Chondrocyte (in vitro differentiated cells): ENCODE measurements at regions not wholly inside any gene's neighbourhood (a gene's known extent, or its start where the extent isn't known, plus 50 kb on each side); places are given as distances from the start of the nearest gene placed in this dataset.

ENCODE experiments used
- DNase-seq: peaks from one replicate; pipeline ENCODE4 v3.0.0; 2021; ENCODE audit warnings: mixed read lengths, low spot score
- H3K27ac Mint-ChIP-seq: one replicate; pipeline ENCODE4 v1.8.0; 2021; ENCODE audit warnings: mild to moderate bottlenecking, moderate library complexity, mixed read lengths; ENCODE audit not compliant: unreplicated experiment
- H3K27me3 Mint-ChIP-seq: 2 replicates; pipeline ENCODE4 v1.8.0; 2021; ENCODE audit warnings: low read depth, mixed read lengths
- H3K36me3 Mint-ChIP-seq: 2 replicates; pipeline ENCODE4 v1.8.0; 2021; ENCODE audit warnings: low read depth, mixed read lengths
- H3K4me1 Mint-ChIP-seq: 2 replicates; pipeline ENCODE4 v1.8.0; 2021; ENCODE audit warnings: low read depth, mild to moderate bottlenecking, mixed read lengths
- H3K4me3 Mint-ChIP-seq: one replicate; pipeline ENCODE4 v1.8.0; 2021; ENCODE audit warnings: mild to moderate bottlenecking, moderate library complexity, mixed read lengths; ENCODE audit not compliant: unreplicated experiment
- H3K9me3 Mint-ChIP-seq: 2 replicates; pipeline ENCODE4 v1.8.0; 2021; ENCODE audit warnings: low read depth, mixed read lengths
- TF ChIP-seq, protein P1 (sequence below): fragments of 200-600 bp; sonication (generic); IDR thresholded peaks from 2 replicates; pipeline ENCODE4 v1.5.0; 2021; ENCODE audit warnings: antibody characterized with exemption, mild to moderate bottlenecking, moderate library complexity

DNA sequence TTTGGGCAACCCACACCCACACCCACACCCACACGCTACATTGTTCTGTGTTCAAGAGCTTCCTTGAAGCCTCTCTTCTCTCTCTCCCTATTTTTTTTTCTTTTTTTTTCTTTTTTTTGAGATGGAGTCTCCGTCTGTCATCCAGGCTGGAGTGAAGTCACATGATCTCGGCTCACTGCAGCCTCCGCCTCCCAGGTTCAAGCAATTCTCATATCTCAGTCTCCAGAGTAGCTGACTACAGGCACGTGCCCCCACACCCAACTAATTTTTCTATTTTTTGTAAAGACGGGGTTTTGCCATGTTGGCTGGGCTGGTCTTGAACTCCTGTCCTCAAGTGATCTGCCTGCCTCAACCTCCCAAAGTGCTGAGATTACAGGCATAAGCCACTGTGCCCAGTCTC is 271.1 kb downstream of the SHQ1 start:
- H3K4me3 Mint-ChIP-seq: no peak overlapping the region
- no peaks in the 10 kb centered on the region for H3K27me3 Mint-ChIP-seq
- H3K36me3 Mint-ChIP-seq: no peaks in the 10 kb centered on the region

DNA sequence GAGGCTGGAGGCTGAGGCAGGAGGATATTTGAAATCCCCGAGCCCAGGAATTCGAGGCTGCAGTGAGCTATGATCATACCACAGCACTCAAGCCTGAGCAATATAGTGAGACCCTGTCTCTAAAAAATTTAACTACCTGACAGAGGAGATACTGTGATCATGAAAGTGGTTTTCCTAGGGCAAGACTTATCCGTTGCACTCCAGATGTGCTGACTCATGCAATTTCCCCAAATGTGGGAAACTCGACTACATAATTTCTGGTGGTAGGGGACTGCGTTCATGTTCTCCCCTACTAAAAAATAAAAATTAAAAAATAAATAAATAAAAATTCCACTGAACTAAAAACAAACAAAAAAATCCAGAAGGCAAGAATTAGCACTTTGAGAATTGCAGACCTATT is 271.7 kb downstream of the SHQ1 start:
- Mint-ChIP-seq H3K27me3 (no peaks in the 10 kb centered on the region), H3K36me3 (no peaks in the 10 kb centered on the region), H3K4me1 (peaks cover 10% of the 10 kb centered on the region), H3K27ac (no peak overlapping the region), H3K4me3 (no peak overlapping the region), H3K9me3 (no peaks in the 10 kb centered on the region)
- DNase-seq: no peak
- TF ChIP-seq, protein P1, sequence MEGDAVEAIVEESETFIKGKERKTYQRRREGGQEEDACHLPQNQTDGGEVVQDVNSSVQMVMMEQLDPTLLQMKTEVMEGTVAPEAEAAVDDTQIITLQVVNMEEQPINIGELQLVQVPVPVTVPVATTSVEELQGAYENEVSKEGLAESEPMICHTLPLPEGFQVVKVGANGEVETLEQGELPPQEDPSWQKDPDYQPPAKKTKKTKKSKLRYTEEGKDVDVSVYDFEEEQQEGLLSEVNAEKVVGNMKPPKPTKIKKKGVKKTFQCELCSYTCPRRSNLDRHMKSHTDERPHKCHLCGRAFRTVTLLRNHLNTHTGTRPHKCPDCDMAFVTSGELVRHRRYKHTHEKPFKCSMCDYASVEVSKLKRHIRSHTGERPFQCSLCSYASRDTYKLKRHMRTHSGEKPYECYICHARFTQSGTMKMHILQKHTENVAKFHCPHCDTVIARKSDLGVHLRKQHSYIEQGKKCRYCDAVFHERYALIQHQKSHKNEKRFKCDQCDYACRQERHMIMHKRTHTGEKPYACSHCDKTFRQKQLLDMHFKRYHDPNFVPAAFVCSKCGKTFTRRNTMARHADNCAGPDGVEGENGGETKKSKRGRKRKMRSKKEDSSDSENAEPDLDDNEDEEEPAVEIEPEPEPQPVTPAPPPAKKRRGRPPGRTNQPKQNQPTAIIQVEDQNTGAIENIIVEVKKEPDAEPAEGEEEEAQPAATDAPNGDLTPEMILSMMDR: no peak

More for the DNA sequence above, 271.1 kb downstream of the SHQ1 start:
- no peak for DNase-seq
- Mint-ChIP-seq H3K9me3 (no peaks in the 10 kb centered on the region), H3K27ac (no peak overlapping the region), H3K4me1 (peaks cover 4% of the 10 kb centered on the region)
- TF ChIP-seq, protein P1: no peak

DNA sequence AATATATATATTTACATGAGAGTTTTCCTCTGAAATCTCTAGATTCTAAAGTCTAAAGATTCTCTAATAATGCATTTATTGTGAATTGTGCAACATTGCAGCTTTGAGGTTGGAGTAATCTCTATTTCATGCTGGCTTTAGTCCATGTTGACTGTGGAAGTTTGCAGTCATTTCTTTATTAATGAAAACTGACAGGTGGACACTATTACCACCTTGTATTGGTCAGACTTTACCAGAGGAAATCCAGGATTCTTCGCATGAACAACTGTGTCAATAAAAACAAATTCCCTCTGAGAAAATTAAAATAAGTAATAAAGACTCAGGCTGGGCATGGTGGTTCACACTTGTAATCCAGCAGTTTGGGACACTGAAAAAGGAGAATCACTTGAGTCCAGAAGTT is 274.1 kb downstream of the SHQ1 start:
- no peaks in the 10 kb centered on the region for H3K27me3 Mint-ChIP-seq
- H3K4me1 Mint-ChIP-seq: peaks cover 12% of the 10 kb centered on the region
- TF ChIP-seq, protein P1: no peak
- H3K27ac Mint-ChIP-seq: no peak overlapping the region
- no peak for DNase-seq
- no peaks in the 10 kb centered on the region for H3K36me3 Mint-ChIP-seq
- H3K9me3 Mint-ChIP-seq: no peaks in the 10 kb centered on the region
- no peak overlapping the region for H3K4me3 Mint-ChIP-seq

DNA sequence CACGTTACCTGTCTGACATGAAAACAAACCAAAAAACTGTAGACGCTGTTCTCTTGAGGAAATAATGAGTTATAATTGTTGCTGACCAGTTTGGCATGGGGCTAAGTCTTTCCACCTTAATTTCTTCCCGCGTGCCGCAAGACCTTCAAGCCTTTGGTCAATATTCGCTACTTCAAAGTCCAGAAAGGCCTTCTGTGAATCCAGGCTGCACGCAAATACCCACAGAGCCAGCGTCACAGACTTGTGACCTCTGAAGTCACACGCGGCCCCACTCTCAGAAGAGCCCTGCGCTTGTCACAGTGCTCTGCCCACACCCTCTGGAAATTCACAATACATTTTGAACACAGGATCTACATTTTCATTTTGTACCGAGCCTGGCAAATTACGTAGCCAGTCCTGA is 275.2 kb downstream of the SHQ1 start:
- DNase-seq: no peak
- H3K9me3 Mint-ChIP-seq: no peaks in the 10 kb centered on the region
- H3K4me1 Mint-ChIP-seq: peaks cover 12% of the 10 kb centered on the region
- H3K27me3 Mint-ChIP-seq: no peaks in the 10 kb centered on the region
- TF ChIP-seq, protein P1: no peak
- H3K4me3 Mint-ChIP-seq: no peak overlapping the region
- H3K36me3 Mint-ChIP-seq: no peaks in the 10 kb centered on the region
- H3K27ac Mint-ChIP-seq: no peak overlapping the region

DNA sequence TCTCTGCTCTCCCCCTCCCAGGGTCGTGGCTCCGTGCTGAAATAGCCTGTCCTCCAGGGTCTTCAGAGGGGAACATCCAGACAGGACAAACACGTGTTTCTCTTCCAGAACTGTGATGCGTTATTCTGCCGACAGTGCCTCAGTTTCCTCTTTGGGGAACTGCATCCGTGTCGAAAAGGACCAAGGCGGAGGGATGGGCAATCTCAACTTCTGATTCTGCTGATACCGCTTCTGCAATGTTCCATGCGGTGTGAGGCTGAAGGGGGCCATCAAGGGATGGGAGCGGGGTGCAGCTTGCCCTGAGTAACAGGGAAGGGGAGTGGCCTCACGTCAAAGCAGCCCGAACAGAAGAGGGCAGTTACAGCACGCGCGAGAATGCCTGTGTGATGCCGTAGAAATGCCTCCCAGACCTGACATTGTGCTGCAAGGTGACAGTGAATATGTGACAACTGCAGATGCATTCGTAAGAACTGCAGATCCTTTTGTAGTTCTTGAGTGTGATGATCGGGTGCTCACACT is 275.7 kb downstream of the SHQ1 start:
- Mint-ChIP-seq H3K27me3 (no peaks in the 10 kb centered on the region), H3K4me1 (peaks cover 12% of the 10 kb centered on the region), H3K27ac (no peak overlapping the region), H3K36me3 (no peaks in the 10 kb centered on the region), H3K9me3 (no peaks in the 10 kb centered on the region), H3K4me3 (no peak overlapping the region)
- TF ChIP-seq, protein P1: no peak
- no peak for DNase-seq
